ENCODE measurements at regions not wholly inside any gene's neighbourhood (a gene's known extent, or its start where the extent isn't known, plus 50 kb on each side); places are given as distances from the start of the nearest gene placed in this dataset.
"Not testable (repeated sequence)": the region's sequence is repeated elsewhere in the genome, so short reads cannot be mapped to it uniquely, and the experiment has no call there.

- TF ChIP-seq, protein P1, sequence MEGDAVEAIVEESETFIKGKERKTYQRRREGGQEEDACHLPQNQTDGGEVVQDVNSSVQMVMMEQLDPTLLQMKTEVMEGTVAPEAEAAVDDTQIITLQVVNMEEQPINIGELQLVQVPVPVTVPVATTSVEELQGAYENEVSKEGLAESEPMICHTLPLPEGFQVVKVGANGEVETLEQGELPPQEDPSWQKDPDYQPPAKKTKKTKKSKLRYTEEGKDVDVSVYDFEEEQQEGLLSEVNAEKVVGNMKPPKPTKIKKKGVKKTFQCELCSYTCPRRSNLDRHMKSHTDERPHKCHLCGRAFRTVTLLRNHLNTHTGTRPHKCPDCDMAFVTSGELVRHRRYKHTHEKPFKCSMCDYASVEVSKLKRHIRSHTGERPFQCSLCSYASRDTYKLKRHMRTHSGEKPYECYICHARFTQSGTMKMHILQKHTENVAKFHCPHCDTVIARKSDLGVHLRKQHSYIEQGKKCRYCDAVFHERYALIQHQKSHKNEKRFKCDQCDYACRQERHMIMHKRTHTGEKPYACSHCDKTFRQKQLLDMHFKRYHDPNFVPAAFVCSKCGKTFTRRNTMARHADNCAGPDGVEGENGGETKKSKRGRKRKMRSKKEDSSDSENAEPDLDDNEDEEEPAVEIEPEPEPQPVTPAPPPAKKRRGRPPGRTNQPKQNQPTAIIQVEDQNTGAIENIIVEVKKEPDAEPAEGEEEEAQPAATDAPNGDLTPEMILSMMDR (conservative IDR thresholded peaks at IDR 0.05; ENCODE audit: low read depth, low read length): not testable (repeated sequence)
- TF ChIP-seq EZH2 (IDR thresholded peaks at IDR 0.05; ENCODE audit: borderline replicate concordance, low read depth, low read length, poor library complexity, severe bottlenecking): not testable (repeated sequence)
These were observed 70.3 kb upstream of the ZDHHC15 start for GRCh38 chrX:75593186-75593585.

All from A673 (cell line).